PC-3 (cell line): ENCODE measurements at regions not wholly inside any gene's neighbourhood (a gene's known extent, or its start where the extent isn't known, plus 50 kb on each side); places are given as distances from the start of the nearest gene placed in this dataset.

ENCODE experiments used
- CTCF ChIP-seq: fragments of 300-600 bp; sonication (generic); conservative IDR thresholded peaks from 2 replicates; pipeline ENCODE4 v1.5.1; 2017; ENCODE audit warnings: antibody characterized with exemption, low read depth, mild to moderate bottlenecking, low read length
- EZH2phosphoT487 ChIP-seq: fragments of 300-600 bp; sonication (generic); IDR thresholded peaks from 2 replicates; pipeline ENCODE4 v1.6.1; 2018; ENCODE audit warnings: mild to moderate bottlenecking, antibody characterized with exemption, low read length, borderline replicate concordance

- TF ChIP-seq CTCF (no peak), EZH2phosphoT487 (no peak)
These were observed 172.2 kb upstream of the NEBL start for GRCh38 chr10:21069278-21069677.
